22Rv1 (cell line): ENCODE measurements at regions not wholly inside any gene's neighbourhood (a gene's known extent, or its start where the extent isn't known, plus 50 kb on each side); places are given as distances from the start of the nearest gene placed in this dataset.

ENCODE experiments used
- ZFX ChIP-seq: fragments of 450-650 bp; IDR thresholded peaks from 2 replicates; pipeline ENCODE4 v1.6.1; 2017; ENCODE audit warnings: antibody characterized with exemption, borderline replicate concordance
- TF ChIP-seq, protein P1 (sequence below): fragments of 450-650 bp; IDR thresholded peaks from 2 replicates; pipeline ENCODE4 v1.5.1; 2017; ENCODE audit warnings: mild to moderate bottlenecking

DNA sequence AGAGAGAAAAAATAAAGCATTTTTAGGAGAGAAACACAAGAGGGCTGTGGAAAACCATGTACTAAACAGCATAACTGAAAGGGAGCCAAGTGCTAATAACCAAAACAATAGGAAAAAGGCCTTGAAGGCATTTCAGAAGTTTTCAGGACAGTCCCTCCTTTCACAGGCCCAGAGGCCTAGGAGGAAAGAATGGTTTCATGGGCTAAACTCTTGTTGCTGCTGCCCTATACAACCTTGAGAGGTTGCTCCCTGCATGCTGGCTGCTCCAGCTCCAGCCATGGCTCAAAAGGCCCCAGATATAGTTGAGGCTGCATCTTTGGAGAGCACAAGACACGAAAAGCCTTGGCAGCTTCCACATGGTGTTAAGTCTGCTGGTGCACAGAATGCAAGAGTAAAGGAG is 267.4 kb upstream of the LRP1B start:
- TF ChIP-seq, protein P1, sequence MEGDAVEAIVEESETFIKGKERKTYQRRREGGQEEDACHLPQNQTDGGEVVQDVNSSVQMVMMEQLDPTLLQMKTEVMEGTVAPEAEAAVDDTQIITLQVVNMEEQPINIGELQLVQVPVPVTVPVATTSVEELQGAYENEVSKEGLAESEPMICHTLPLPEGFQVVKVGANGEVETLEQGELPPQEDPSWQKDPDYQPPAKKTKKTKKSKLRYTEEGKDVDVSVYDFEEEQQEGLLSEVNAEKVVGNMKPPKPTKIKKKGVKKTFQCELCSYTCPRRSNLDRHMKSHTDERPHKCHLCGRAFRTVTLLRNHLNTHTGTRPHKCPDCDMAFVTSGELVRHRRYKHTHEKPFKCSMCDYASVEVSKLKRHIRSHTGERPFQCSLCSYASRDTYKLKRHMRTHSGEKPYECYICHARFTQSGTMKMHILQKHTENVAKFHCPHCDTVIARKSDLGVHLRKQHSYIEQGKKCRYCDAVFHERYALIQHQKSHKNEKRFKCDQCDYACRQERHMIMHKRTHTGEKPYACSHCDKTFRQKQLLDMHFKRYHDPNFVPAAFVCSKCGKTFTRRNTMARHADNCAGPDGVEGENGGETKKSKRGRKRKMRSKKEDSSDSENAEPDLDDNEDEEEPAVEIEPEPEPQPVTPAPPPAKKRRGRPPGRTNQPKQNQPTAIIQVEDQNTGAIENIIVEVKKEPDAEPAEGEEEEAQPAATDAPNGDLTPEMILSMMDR: no peak
- TF ChIP-seq ZFX: no peak
